GM12878 (cell line): ENCODE measurements at regions not wholly inside any gene's neighbourhood (a gene's known extent, or its start where the extent isn't known, plus 50 kb on each side); places are given as distances from the start of the nearest gene placed in this dataset.

Experiments used
- ATAC-seq: fragments of 200-7000 bp; cut with Tn5 transposase; 3 replicates; pipeline ENCODE4 v1.9.1; 2020; ENCODE audit warnings: mild to moderate bottlenecking, moderate library complexity
- BruUV-seq: library from RNA; stranded (reverse); fragments of 400-500 nt; replicated peaks from 2 replicates; lab custom pipeline; 2021; lab: Mats Ljungman, UMichigan
- CTCF ChIA-PET: fragments of 300-600 bp; sonication (Branson Sonifier 250); formaldehyde crosslinking; extraction: SDS; loops from one replicate; lab custom pipeline; 2021; ENCODE audit warnings: inconsistent platforms; lab: Yijun Ruan, JAX
- POLR2A ChIA-PET: fragments of 350-600 bp; formaldehyde crosslinking; extraction: SDS; loops from one replicate; lab custom pipeline; 2021; ENCODE audit warnings: inconsistent platforms; lab: Charles Lee
- RAD21 ChIA-PET: fragments of 300-600 bp; sonication (Branson Sonifier 250); formaldehyde crosslinking; loops from one replicate; lab custom pipeline; 2023; ENCODE audit warnings: antibody characterized with exemption; ENCODE audit not compliant: unreplicated experiment; lab: Charles Lee
- SMC1A ChIA-PET: fragments of 300-600 bp; sonication (Branson Sonifier 250); formaldehyde crosslinking; loops from one replicate; lab custom pipeline; 2023; ENCODE audit not compliant: unreplicated experiment, uncharacterized antibody; lab: Charles Lee
- DNase-seq: peaks from one replicate; pipeline ENCODE4 v3.0.0-alpha.2; 2011; ENCODE audit warnings: low read depth, low spot score
- FAIRE-seq: peaks from 3 replicates; lab custom pipeline; 2011; peaks lifted over from hg19 to GRCh38; lab: Jason Lieb, UNC
- H2AFZ ChIP-seq: 2 replicates; pipeline ENCODE4 v1.6.0; 2011; ENCODE audit warnings: low read depth, low read length, control low read depth; ENCODE audit not compliant: control insufficient read depth
- H3K27ac ChIP-seq: 2 replicates; pipeline ENCODE4 v1.5.1; 2011; ENCODE audit warnings: control low read depth; ENCODE audit not compliant: control insufficient read depth, insufficient read depth
- H3K27me3 ChIP-seq, 2 experiments: replicated peaks in 1 of 2; 2 replicates each; pipeline versions ENCODE4 v1.6.0 to v1.6.1; 2011; ENCODE audit warnings: low read length in 1 of 2; ENCODE audit not compliant: control insufficient read depth in 2 of 2, insufficient read depth in 2 of 2
- H3K36me3 ChIP-seq, 2 experiments: 2 replicates each; pipeline ENCODE4 v1.5.1; 2011; ENCODE audit warnings: low read length in 1 of 2; ENCODE audit not compliant: control insufficient read depth in 2 of 2, insufficient read depth in 2 of 2
- H3K4me1 ChIP-seq: 2 replicates; pipeline ENCODE4 v1.6.1; 2011; ENCODE audit warnings: mild to moderate bottlenecking, low read length, moderate library complexity, mixed read lengths; ENCODE audit not compliant: control insufficient read depth, insufficient read depth
- H3K4me2 ChIP-seq: 2 replicates; pipeline ENCODE4 v1.6.0; 2011; ENCODE audit warnings: control low read depth; ENCODE audit not compliant: control insufficient read depth, insufficient read depth
- H3K4me3 ChIP-seq: fragments of 200-600 bp; sonication (generic); 2 replicates; pipeline ENCODE4 v1.5.1; 2016
- H3K79me2 ChIP-seq: 2 replicates; pipeline ENCODE4 v1.6.0; 2011; ENCODE audit warnings: low read length; ENCODE audit not compliant: control insufficient read depth, insufficient read depth
- H3K9ac ChIP-seq: 2 replicates; pipeline ENCODE4 v1.8.0; 2011; ENCODE audit warnings: low read length, control low read depth, mixed read lengths; ENCODE audit not compliant: control insufficient read depth, insufficient read depth
- H3K9me3 ChIP-seq: replicated peaks from 3 replicates; pipeline ENCODE4 v1.5.1; 2011; ENCODE audit warnings: mild to moderate bottlenecking, low read length; ENCODE audit not compliant: control insufficient read depth, insufficient read depth
- H4K20me1 ChIP-seq: 2 replicates; pipeline ENCODE4 v1.6.0; 2011; ENCODE audit not compliant: control insufficient read depth, insufficient read depth
- BHLHE40 ChIP-seq, 2 experiments: fragments of 450-650 bp in 1 of 2; IDR thresholded peaks; 2 replicates each; pipeline ENCODE4 v1.6.1; 2011 to 2017; ENCODE audit warnings: low read depth in 2 of 2, borderline replicate concordance in 1 of 2, improper control_type of control experiment in 1 of 2, low read length in 1 of 2, mild to moderate bottlenecking in 1 of 2
- BRCA1 ChIP-seq: IDR thresholded peaks from 2 replicates; pipeline ENCODE4 v1.6.1; 2011; ENCODE audit warnings: low read depth, low read length, improper control_type of control experiment
- CBFB ChIP-seq: IDR thresholded peaks from 2 replicates; pipeline ENCODE4 v1.6.1; 2016; ENCODE audit warnings: antibody characterized with exemption, low read depth
- GABPA ChIP-seq: IDR thresholded peaks from 2 replicates; pipeline ENCODE4 v1.6.1; 2014; ENCODE audit warnings: antibody characterized with exemption, low read depth, mild to moderate bottlenecking, inconsistent platforms
- GATAD2B ChIP-seq: fragments of 450-650 bp; conservative IDR thresholded peaks from 2 replicates; pipeline ENCODE4 v1.6.1; 2017; ENCODE audit warnings: low read depth, mild to moderate bottlenecking, moderate library complexity
- NBN ChIP-seq: fragments of 450-650 bp; IDR thresholded peaks from 2 replicates; pipeline ENCODE4 v1.6.1; 2016
- RCOR1 ChIP-seq: conservative IDR thresholded peaks from 2 replicates; pipeline ENCODE4 v1.6.1; 2012; ENCODE audit warnings: low read depth, low read length, improper control_type of control experiment
- ZSCAN29 ChIP-seq: fragments of 450-650 bp; IDR thresholded peaks from 2 replicates; pipeline ENCODE4 v1.6.1; 2017; ENCODE audit warnings: mild to moderate bottlenecking, moderate library complexity
- WGBS: methylation state at CpG from one replicate; pipeline ENCODE4 v1.1.6; 2016; ENCODE audit warnings: low lambda C conversion rate; ENCODE audit not compliant: insufficient replicate concordance, insufficient coverage; ENCODE audit errors: missing lambda C conversion rate; 5-methylcytosine and 5-hydroxymethylcytosine counted together
- in situ Hi-C: fragments of 300-500 bp; cut with MboI; formaldehyde crosslinking; loops from 9 replicates; pipeline ENCODE4 v1.14.3; 2018; ENCODE audit warnings: mixed read lengths
- intact Hi-C: fragments of 100-400 bp; cut with micrococcal nuclease; formaldehyde crosslinking; loops from one replicate; pipeline ENCODE4 v1.14.2; 2022; ENCODE audit not compliant: unreplicated experiment

GRCh38 chr10:61316676-61317265, 136.4 kb downstream of the TMEM26 start:
- Histone ChIP-seq H3K4me3 (no peak overlapping the region), H2AFZ (no peak overlapping the region), H3K27me3 (no peaks in the 10 kb centered on the region), H4K20me1 (no peaks in the 10 kb centered on the region), H3K9me3 (no peaks in the 10 kb centered on the region), H3K36me3 (no peaks in the 10 kb centered on the region), H3K79me2 (no peaks in the 10 kb centered on the region), H3K4me1 (no peaks in the 10 kb centered on the region), H3K27ac (no peak overlapping the region), H3K4me2 (no peak overlapping the region), H3K9ac (no peak overlapping the region)
- ChIA-PET POLR2A (no interaction called here), RAD21 (no interaction called here), CTCF (no interaction called here), SMC1A (no interaction called here)
- intact Hi-C loops (no loop called here), in situ Hi-C loops (no loop called here)
- DNase-seq: no peak
- ATAC-seq: no peak
- no peak for TF ChIP-seq ZSCAN29
- WGBS: 38% methylated on average over 1 of the region's 1 CpG
- FAIRE-seq: no peak
- BruUV-seq: no TSS peak

- in situ Hi-C loops: no loop called here
- H2AFZ ChIP-seq: no peak overlapping the region
- intact Hi-C loops: no loop called here
- H3K27me3 ChIP-seq: no peaks in the 10 kb centered on the region
- ChIA-PET RAD21 (no interaction called here), POLR2A (no interaction called here), CTCF (interaction anchor here (0.6 to 0.9 kb wide), 2 partner anchors 10 to 261 kb away, joined by 3 read pairs; no protein-coding TSS in a partner anchor), SMC1A (interaction anchor here (1.5 kb wide), 1 partner anchor 27 kb away, joined by 3 read pairs; no protein-coding TSS in a partner anchor)
- H3K79me2 ChIP-seq: no peaks in the 10 kb centered on the region
- no peak overlapping the region for H3K4me2 ChIP-seq
- H3K36me3 ChIP-seq: no peaks in the 10 kb centered on the region
- 4% methylated on average over 1 of the region's 1 CpG for WGBS
- BruUV-seq: no TSS peak
- H3K27ac ChIP-seq: no peak overlapping the region
- H3K9ac ChIP-seq: no peak overlapping the region
- no peak for FAIRE-seq
- TF ChIP-seq RCOR1 (no peak), BRCA1 (no peak), BHLHE40 (IDR thresholded peaks at IDR 0.05; ENCODE audit: borderline replicate concordance in 1 of 2, low read depth in 2 of 2, low read length in 1 of 2) (no peak), NBN (no peak), GABPA (no peak), CBFB (no peak), GATAD2B (no peak)
- H3K9me3 ChIP-seq: no peaks in the 10 kb centered on the region
- H3K4me3 ChIP-seq: no peak overlapping the region
- no peaks in the 10 kb centered on the region for H4K20me1 ChIP-seq
- H3K4me1 ChIP-seq: no peaks in the 10 kb centered on the region
- no peak for ATAC-seq
- DNase-seq: no peak
These were observed 138.9 kb downstream of the TMEM26 start for GRCh38 chr10:61314273-61314672.
